GM23338 (cell line): ENCODE measurements at regions not wholly inside any gene's neighbourhood (a gene's known extent, or its start where the extent isn't known, plus 50 kb on each side); places are given as distances from the start of the nearest gene placed in this dataset.

Experiments used
- ATAC-seq: fragments of 200-7000 bp; cut with Tn5 transposase; 3 replicates; pipeline ENCODE4 v1.9.1; 2020
- DNase-seq: peaks from one replicate; pipeline ENCODE4 v3.0.0-alpha.2; 2015; ENCODE audit warnings: low spot score
- H2AFZ ChIP-seq: fragments of 200-600 bp; sonication (generic); 2 replicates; pipeline ENCODE4 v1.8.0; 2016; ENCODE audit warnings: antibody characterized with exemption, mild to moderate bottlenecking, moderate library complexity
- H3F3A ChIP-seq: fragments of 200-600 bp; sonication (generic); replicated peaks from 2 replicates; pipeline ENCODE4 v1.8.0; 2017; ENCODE audit warnings: antibody characterized with exemption, mixed run types, low read depth
- H3K27ac ChIP-seq: fragments of 200-600 bp; sonication (generic); 2 replicates; pipeline ENCODE4 v1.6.1; 2016; ENCODE audit warnings: low read depth
- H3K27me3 ChIP-seq: fragments of 200-600 bp; sonication (generic); 2 replicates; pipeline ENCODE4 v1.8.0; 2016; ENCODE audit warnings: mild to moderate bottlenecking, mixed run types, moderate library complexity; ENCODE audit not compliant: insufficient read depth
- H3K36me3 ChIP-seq: fragments of 200-600 bp; sonication (generic); 2 replicates; pipeline ENCODE4 v1.8.0; 2016; ENCODE audit warnings: mild to moderate bottlenecking; ENCODE audit not compliant: insufficient read depth
- H3K4me1 ChIP-seq: fragments of 200-600 bp; sonication (generic); 2 replicates; pipeline ENCODE4 v1.8.0; 2016; ENCODE audit warnings: mild to moderate bottlenecking, moderate library complexity; ENCODE audit not compliant: insufficient read depth
- H3K4me2 ChIP-seq: fragments of 200-600 bp; sonication (generic); 2 replicates; pipeline ENCODE4 v1.7.1; 2017; ENCODE audit warnings: mixed run types
- H3K4me3 ChIP-seq: fragments of 200-600 bp; sonication (generic); 2 replicates; pipeline ENCODE4 v1.6.1; 2016; ENCODE audit warnings: mixed run types
- H3K79me2 ChIP-seq: fragments of 200-600 bp; sonication (generic); replicated peaks from 2 replicates; pipeline ENCODE4 v1.8.0; 2017; ENCODE audit warnings: mild to moderate bottlenecking; ENCODE audit not compliant: insufficient read depth
- H3K9me2 ChIP-seq: fragments of 200-600 bp; sonication (generic); 2 replicates; pipeline ENCODE4 v1.8.0; 2017; ENCODE audit not compliant: insufficient read depth
- H4K20me1 ChIP-seq: fragments of 200-600 bp; sonication (generic); replicated peaks from 2 replicates; pipeline ENCODE4 v1.8.0; 2017; ENCODE audit warnings: mild to moderate bottlenecking; ENCODE audit not compliant: insufficient read depth
- H3K27ac Mint-ChIP-seq: 2 replicates; pipeline ENCODE4 v1.8.0; 2020; ENCODE audit warnings: inconsistent platforms, mild to moderate bottlenecking, moderate library complexity, mixed read lengths
- H3K27me3 Mint-ChIP-seq: 3 replicates; pipeline ENCODE4 v1.8.0; 2022; ENCODE audit warnings: low read depth, mild to moderate bottlenecking, moderate library complexity, mixed read lengths, inconsistent platforms; ENCODE audit not compliant: insufficient read depth, poor library complexity
- H3K36me3 Mint-ChIP-seq: 3 replicates; pipeline ENCODE4 v1.8.0; 2021; ENCODE audit warnings: low read depth, mild to moderate bottlenecking, inconsistent platforms, moderate library complexity, mixed read lengths
- H3K4me1 Mint-ChIP-seq: 3 replicates; pipeline ENCODE4 v1.8.0; 2020; ENCODE audit warnings: mild to moderate bottlenecking, inconsistent platforms, mixed read lengths
- H3K4me3 Mint-ChIP-seq: 3 replicates; pipeline ENCODE4 v1.8.0; 2021; ENCODE audit warnings: moderate library complexity, mild to moderate bottlenecking, inconsistent platforms, mixed read lengths
- H3K9me3 Mint-ChIP-seq: 3 replicates; pipeline ENCODE4 v1.8.0; 2020; ENCODE audit warnings: moderate library complexity, mild to moderate bottlenecking, inconsistent platforms, mixed read lengths
- CREB1 ChIP-seq: fragments of 250-450 bp; sonication (Bioruptor Pico); IDR thresholded peaks from 2 replicates; pipeline ENCODE4 v1.5.0; 2020; ENCODE audit warnings: low read depth, mild to moderate bottlenecking, moderate library complexity
- CTCF ChIP-seq, 2 experiments: fragments of 200-600 bp in 1 of 2; sonication (generic) in 1 of 2; conservative IDR thresholded peaks; 2 replicates each; pipeline versions ENCODE4 v1.5.1 to v1.6.1; 2016 to 2017; ENCODE audit warnings: antibody characterized with exemption in 2 of 2, low read depth in 2 of 2, mild to moderate bottlenecking in 2 of 2, moderate library complexity in 1 of 2
- ETS1 ChIP-seq: IDR thresholded peaks from 2 replicates; pipeline ENCODE4 v1.6.1; 2016; ENCODE audit warnings: antibody characterized with exemption
- EZH2 ChIP-seq: fragments of 200-600 bp; sonication (generic); IDR thresholded peaks from one replicate; pipeline ENCODE4 v1.8.0; 2017; ENCODE audit warnings: antibody characterized with exemption, mild to moderate bottlenecking, low read depth; ENCODE audit not compliant: unreplicated experiment
- EZH2phosphoT487 ChIP-seq: fragments of 200-600 bp; sonication (generic); IDR thresholded peaks from one replicate; pipeline ENCODE4 v1.8.1; 2018; ENCODE audit warnings: antibody characterized with exemption; ENCODE audit not compliant: unreplicated experiment
- JUNB ChIP-seq: IDR thresholded peaks from one replicate; pipeline ENCODE4 v1.6.1; 2016; ENCODE audit warnings: antibody characterized with exemption; ENCODE audit not compliant: unreplicated experiment
- NANOG ChIP-seq: IDR thresholded peaks from 2 replicates; pipeline ENCODE4 v1.6.1; 2016; ENCODE audit warnings: antibody characterized with exemption, borderline replicate concordance
- POLR2AphosphoS5 ChIP-seq: IDR thresholded peaks from 2 replicates; pipeline ENCODE4 v1.6.1; 2016; ENCODE audit warnings: antibody characterized with exemption, low read depth
- REST ChIP-seq: IDR thresholded peaks from one replicate; pipeline ENCODE4 v1.6.1; 2018; ENCODE audit warnings: antibody characterized with exemption; ENCODE audit not compliant: unreplicated experiment
- STAT1 ChIP-seq: IDR thresholded peaks from one replicate; pipeline ENCODE4 v1.6.1; 2016; ENCODE audit warnings: antibody characterized with exemption; ENCODE audit not compliant: unreplicated experiment
- ZNF114 ChIP-seq: fragments of 250-450 bp; sonication (Bioruptor Pico); IDR thresholded peaks from 2 replicates; pipeline ENCODE4 v1.5.0; 2020; ENCODE audit warnings: mild to moderate bottlenecking, moderate library complexity
- ZNF331 ChIP-seq: fragments of 250-450 bp; sonication (Bioruptor Pico); IDR thresholded peaks from 2 replicates; pipeline ENCODE4 v1.5.0; 2020; ENCODE audit warnings: low read depth, mild to moderate bottlenecking, moderate library complexity
- ZNF462 ChIP-seq: fragments of 250-450 bp; sonication (Bioruptor Pico); IDR thresholded peaks from 2 replicates; pipeline ENCODE4 v1.5.0; 2020; ENCODE audit warnings: mild to moderate bottlenecking, moderate library complexity

GRCh38 chr11:11177156-11177808 lies 175.8 kb downstream of the CSNK2A3 start:
- Mint-ChIP-seq H3K27ac (no peak overlapping the region), H3K4me1 (peaks cover 3% of the 10 kb centered on the region), H3K36me3 (no peaks in the 10 kb centered on the region), H3K27me3 (peaks cover 5% of the 10 kb centered on the region), H3K4me3 (no peak overlapping the region), H3K9me3 (no peaks in the 10 kb centered on the region)
- H3K9me2 ChIP-seq: no peaks in the 10 kb centered on the region
- no peak overlapping the region for H3K27ac ChIP-seq
- H2AFZ ChIP-seq: peak overlapping the region; percentile 47; the same call in 1 of the 2 replicates
- H3K4me2 ChIP-seq: no peak overlapping the region
- H4K20me1 ChIP-seq: no peaks in the 10 kb centered on the region
- no peaks in the 10 kb centered on the region for H3F3A ChIP-seq
- H3K27me3 ChIP-seq: no peaks in the 10 kb centered on the region
- H3K4me1 ChIP-seq: no peaks in the 10 kb centered on the region
- TF ChIP-seq JUNB (no peak), ZNF331 (CRISPR knock-in tag) (no peak), CREB1 (CRISPR knock-in tag) (no peak), STAT1 (no peak), ETS1 (no peak), ZNF114 (CRISPR knock-in tag) (no peak), ZNF462 (CRISPR knock-in tag) (no peak), EZH2 (no peak), POLR2AphosphoS5 (no peak), CTCF (conservative IDR thresholded peaks at IDR 0.05; ENCODE audit: low read depth in 2 of 2) (no peak), NANOG (no peak), EZH2phosphoT487 (no peak), REST (no peak)
- H3K4me3 ChIP-seq: no peak overlapping the region
- no peak for DNase-seq
- peak; percentile 40; the same call in 2 of the 3 replicates for ATAC-seq
- no peaks in the 10 kb centered on the region for H3K36me3 ChIP-seq
- H3K79me2 ChIP-seq: no peaks in the 10 kb centered on the region
